Left ventricle myocardium inferior (tissue), 1 donor: ENCODE measurements at regions not wholly inside any gene's neighbourhood (a gene's known extent, or its start where the extent isn't known, plus 50 kb on each side); places are given as distances from the start of the nearest gene placed in this dataset.

Experiments
- DNase-seq: peaks from one replicate; pipeline ENCODE4 v3.0.0-alpha.2; 2020
- H3K27ac ChIP-seq: fragments of 200-600 bp; replicated peaks from 2 replicates; pipeline ENCODE4 v1.8.0; 2021
- H3K27me3 ChIP-seq: fragments of 200-600 bp; 2 replicates; pipeline ENCODE4 v1.8.0; 2021; ENCODE audit warnings: low read depth
- H3K36me3 ChIP-seq: fragments of 200-600 bp; 2 replicates; pipeline ENCODE4 v1.8.0; 2021
- H3K4me1 ChIP-seq: fragments of 200-600 bp; 2 replicates; pipeline ENCODE4 v1.8.0; 2021
- H3K4me3 ChIP-seq: fragments of 200-600 bp; 2 replicates; pipeline ENCODE4 v1.8.0; 2021; ENCODE audit warnings: mild to moderate bottlenecking, moderate library complexity
- H3K9me3 ChIP-seq: fragments of 200-600 bp; replicated peaks from 2 replicates; pipeline ENCODE4 v1.8.0; 2021
- intact Hi-C: fragments of 100-400 bp; cut with micrococcal nuclease; formaldehyde crosslinking; loops from one replicate; pipeline ENCODE4 v1.11.0; 2022
- TF ChIP-seq, protein P1 (sequence below): fragments of 200-600 bp; IDR thresholded peaks from 2 replicates; pipeline ENCODE4 v1.8.0; 2021; ENCODE audit warnings: antibody characterized with exemption, mild to moderate bottlenecking, borderline replicate concordance
- donor health status: DM: no; HTN: yes; CAD: no; lungs with severe emphysema.

GRCh38 chr18:78857314-78858150 is 122.1 kb upstream of the SALL3 start:
- peaks cover 60% of the 10 kb centered on the region for H3K27me3 ChIP-seq
- TF ChIP-seq, protein P1, sequence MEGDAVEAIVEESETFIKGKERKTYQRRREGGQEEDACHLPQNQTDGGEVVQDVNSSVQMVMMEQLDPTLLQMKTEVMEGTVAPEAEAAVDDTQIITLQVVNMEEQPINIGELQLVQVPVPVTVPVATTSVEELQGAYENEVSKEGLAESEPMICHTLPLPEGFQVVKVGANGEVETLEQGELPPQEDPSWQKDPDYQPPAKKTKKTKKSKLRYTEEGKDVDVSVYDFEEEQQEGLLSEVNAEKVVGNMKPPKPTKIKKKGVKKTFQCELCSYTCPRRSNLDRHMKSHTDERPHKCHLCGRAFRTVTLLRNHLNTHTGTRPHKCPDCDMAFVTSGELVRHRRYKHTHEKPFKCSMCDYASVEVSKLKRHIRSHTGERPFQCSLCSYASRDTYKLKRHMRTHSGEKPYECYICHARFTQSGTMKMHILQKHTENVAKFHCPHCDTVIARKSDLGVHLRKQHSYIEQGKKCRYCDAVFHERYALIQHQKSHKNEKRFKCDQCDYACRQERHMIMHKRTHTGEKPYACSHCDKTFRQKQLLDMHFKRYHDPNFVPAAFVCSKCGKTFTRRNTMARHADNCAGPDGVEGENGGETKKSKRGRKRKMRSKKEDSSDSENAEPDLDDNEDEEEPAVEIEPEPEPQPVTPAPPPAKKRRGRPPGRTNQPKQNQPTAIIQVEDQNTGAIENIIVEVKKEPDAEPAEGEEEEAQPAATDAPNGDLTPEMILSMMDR, result no peak
- intact Hi-C loops, result no loop called here

GRCh38 chr18:78859686-78860085 is 119.9 kb upstream of the SALL3 start:
- intact Hi-C loops, result no loop called here
- TF ChIP-seq, protein P1, result no peak
- no peak for DNase-seq
- Histone ChIP-seq H3K4me1 (no peaks in the 10 kb centered on the region), H3K27ac (no peak overlapping the region), H3K27me3 (peaks cover 60% of the 10 kb centered on the region), H3K36me3 (no peaks in the 10 kb centered on the region), H3K9me3 (no peaks in the 10 kb centered on the region), H3K4me3 (no peak overlapping the region)

More at GRCh38 chr18:78857314-78858150, 122.1 kb upstream of the SALL3 start:
- Histone ChIP-seq H3K9me3 (peaks cover 2% of the 10 kb centered on the region), H3K4me1 (no peaks in the 10 kb centered on the region), H3K27ac (no peak overlapping the region), H3K4me3 (no peak overlapping the region), H3K36me3 (no peaks in the 10 kb centered on the region)
- DNase-seq, result no peak

DNA sequence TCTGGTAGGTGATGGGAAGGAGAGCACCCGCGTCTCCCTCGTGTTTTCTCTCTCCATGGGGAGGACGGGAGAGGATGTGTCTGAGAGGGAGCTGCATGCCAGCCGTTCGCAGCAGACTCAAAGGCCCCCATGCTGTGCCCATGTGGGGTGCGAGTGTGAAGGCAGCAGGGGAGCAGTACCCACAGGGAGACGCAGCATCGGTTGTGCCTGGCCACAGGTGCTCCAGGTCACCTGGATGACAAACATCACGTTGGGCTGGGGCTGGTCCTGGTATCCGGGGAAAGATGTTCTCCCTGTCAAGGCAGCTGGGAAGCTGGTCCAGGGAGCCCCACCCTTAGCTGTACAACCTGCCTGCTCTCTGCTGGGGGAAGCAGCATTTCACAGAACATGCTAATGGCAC is 119.5 kb upstream of the SALL3 start:
- intact Hi-C loops, result no loop called here
- Histone ChIP-seq H3K4me3 (no peak overlapping the region), H3K27ac (no peak overlapping the region), H3K4me1 (no peaks in the 10 kb centered on the region), H3K9me3 (no peaks in the 10 kb centered on the region), H3K27me3 (peaks cover 60% of the 10 kb centered on the region), H3K36me3 (no peaks in the 10 kb centered on the region)
- DNase-seq, result no peak
- TF ChIP-seq, protein P1, result no peak

DNA sequence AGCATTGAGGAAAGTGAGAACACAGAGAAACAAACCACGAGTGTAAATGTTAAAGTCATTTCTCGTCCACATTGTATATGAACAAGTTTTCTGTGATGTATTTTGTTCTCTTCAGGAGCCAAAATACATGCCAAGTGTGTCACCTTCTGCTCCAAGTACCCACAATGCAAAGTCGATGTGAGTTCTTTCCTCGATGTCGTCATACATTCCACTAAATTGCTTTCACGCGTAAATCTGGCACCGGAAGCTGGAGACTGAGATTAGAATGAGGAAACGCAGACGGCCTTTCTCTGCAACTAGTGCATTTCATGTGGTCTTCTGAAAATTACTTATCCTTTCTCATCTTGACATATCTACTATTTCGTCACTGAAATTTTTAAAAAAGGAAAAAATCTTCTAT is 118.5 kb upstream of the SALL3 start:
- intact Hi-C loops, result no loop called here
- no peak for DNase-seq
- no peak overlapping the region for H3K4me3 ChIP-seq
- H3K4me1 ChIP-seq, result no peaks in the 10 kb centered on the region
- peaks cover 67% of the 10 kb centered on the region for H3K27me3 ChIP-seq
- H3K27ac ChIP-seq, result no peak overlapping the region
- TF ChIP-seq, protein P1, result no peak
- H3K36me3 ChIP-seq, result no peaks in the 10 kb centered on the region
- H3K9me3 ChIP-seq, result no peaks in the 10 kb centered on the region

- intact Hi-C loops, result no loop called here
- no peaks in the 10 kb centered on the region for H3K36me3 ChIP-seq
- no peaks in the 10 kb centered on the region for H3K4me1 ChIP-seq
- DNase-seq, result no peak
- TF ChIP-seq, protein P1, result no peak
- no peak overlapping the region for H3K4me3 ChIP-seq
- no peaks in the 10 kb centered on the region for H3K9me3 ChIP-seq
- H3K27me3 ChIP-seq, result peaks cover 63% of the 10 kb centered on the region
- H3K27ac ChIP-seq, result no peak overlapping the region
Measured at GRCh38 chr18:78861706-78862105, 117.9 kb upstream of the SALL3 start.
